ENCODE measurements at regions not wholly inside any gene's neighbourhood (a gene's known extent, or its start where the extent isn't known, plus 50 kb on each side); places are given as distances from the start of the nearest gene placed in this dataset.

- TF ChIP-seq CTCF (conservative IDR thresholded peaks at IDR 0.05; ENCODE audit: low read depth, low read length) (no peak), CEBPB (IDR thresholded peaks at IDR 0.05; ENCODE audit: low read depth, low read length) (no peak), MAZ (IDR thresholded peaks at IDR 0.05; ENCODE audit: borderline replicate concordance, low read depth, low read length) (no peak), USF2 (IDR thresholded peaks at IDR 0.05; ENCODE audit: low read depth, low read length) (no peak), RCOR1 (IDR thresholded peaks at IDR 0.05; ENCODE audit: insufficient replicate concordance, low read length) (no peak), RAD21 (IDR thresholded peaks at IDR 0.05; ENCODE audit: low read length) (no peak), POLR2A (IDR thresholded peaks at IDR 0.05; ENCODE audit: low read depth, low read length) (no peak), SMC3 (IDR thresholded peaks at IDR 0.05; ENCODE audit: low read depth, low read length) (no peak), RFX5 (IDR thresholded peaks at IDR 0.05; ENCODE audit: low read depth, low read length) (no peak)
Observed at GRCh38 chr5:105762728-105763127, 1908.0 kb downstream of the EFNA5 start.

All from IMR-90 (cell line).